Testis (tissue), 2 donors: ENCODE measurements at regions not wholly inside any gene's neighbourhood (a gene's known extent, or its start where the extent isn't known, plus 50 kb on each side); places are given as distances from the start of the nearest gene placed in this dataset.

Source experiments
- POLR2A ChIP-seq: fragments of 450-650 bp; IDR thresholded peaks from one replicate; pipeline ENCODE4 v1.6.1; 2017; ENCODE audit warnings: antibody characterized with exemption, mild to moderate bottlenecking, moderate library complexity
- TF ChIP-seq, protein P1 (sequence below), 3 experiments: fragments of 450-650 bp in 2 of 3; fragments of 200-600 bp in 1 of 3; sonication (generic) in 1 of 3; IDR thresholded peaks; one replicate each; pipeline ENCODE4 v1.5.1; 2016 to 2019; ENCODE audit warnings: antibody characterized with exemption in 3 of 3, mild to moderate bottlenecking in 2 of 3, moderate library complexity in 1 of 3

GRCh38 chr2:118580651-118581050, 266.8 kb downstream of the EN1 start:
- TF ChIP-seq, protein P1, sequence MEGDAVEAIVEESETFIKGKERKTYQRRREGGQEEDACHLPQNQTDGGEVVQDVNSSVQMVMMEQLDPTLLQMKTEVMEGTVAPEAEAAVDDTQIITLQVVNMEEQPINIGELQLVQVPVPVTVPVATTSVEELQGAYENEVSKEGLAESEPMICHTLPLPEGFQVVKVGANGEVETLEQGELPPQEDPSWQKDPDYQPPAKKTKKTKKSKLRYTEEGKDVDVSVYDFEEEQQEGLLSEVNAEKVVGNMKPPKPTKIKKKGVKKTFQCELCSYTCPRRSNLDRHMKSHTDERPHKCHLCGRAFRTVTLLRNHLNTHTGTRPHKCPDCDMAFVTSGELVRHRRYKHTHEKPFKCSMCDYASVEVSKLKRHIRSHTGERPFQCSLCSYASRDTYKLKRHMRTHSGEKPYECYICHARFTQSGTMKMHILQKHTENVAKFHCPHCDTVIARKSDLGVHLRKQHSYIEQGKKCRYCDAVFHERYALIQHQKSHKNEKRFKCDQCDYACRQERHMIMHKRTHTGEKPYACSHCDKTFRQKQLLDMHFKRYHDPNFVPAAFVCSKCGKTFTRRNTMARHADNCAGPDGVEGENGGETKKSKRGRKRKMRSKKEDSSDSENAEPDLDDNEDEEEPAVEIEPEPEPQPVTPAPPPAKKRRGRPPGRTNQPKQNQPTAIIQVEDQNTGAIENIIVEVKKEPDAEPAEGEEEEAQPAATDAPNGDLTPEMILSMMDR (IDR thresholded peaks at IDR 0.05), result no peak
- TF ChIP-seq POLR2A, result no peak
